HG02759 (cell line): ENCODE measurements at regions not wholly inside any gene's neighbourhood (a gene's known extent, or its start where the extent isn't known, plus 50 kb on each side); places are given as distances from the start of the nearest gene placed in this dataset.

Experiments
- ATAC-seq: cut with Tn5 transposase; IDR thresholded peaks from one replicate; pipeline ENCODE4 v1.9.1; 2021; ENCODE audit warnings: mild to moderate bottlenecking, moderate library complexity; ENCODE audit not compliant: unreplicated experiment

- no peak for ATAC-seq
Observed at GRCh38 chr7:68994841-68995240, 603.4 kb upstream of the AUTS2 start.

GRCh38 chr7:68998136-68998535, 600.1 kb upstream of the AUTS2 start:
- ATAC-seq = no peak

- no peak for ATAC-seq
Observed at GRCh38 chr7:69002416-69002815, 595.9 kb upstream of the AUTS2 start.

- no peak for ATAC-seq
Observed at GRCh38 chr7:69012149-69012548, 586.1 kb upstream of the AUTS2 start.

DNA sequence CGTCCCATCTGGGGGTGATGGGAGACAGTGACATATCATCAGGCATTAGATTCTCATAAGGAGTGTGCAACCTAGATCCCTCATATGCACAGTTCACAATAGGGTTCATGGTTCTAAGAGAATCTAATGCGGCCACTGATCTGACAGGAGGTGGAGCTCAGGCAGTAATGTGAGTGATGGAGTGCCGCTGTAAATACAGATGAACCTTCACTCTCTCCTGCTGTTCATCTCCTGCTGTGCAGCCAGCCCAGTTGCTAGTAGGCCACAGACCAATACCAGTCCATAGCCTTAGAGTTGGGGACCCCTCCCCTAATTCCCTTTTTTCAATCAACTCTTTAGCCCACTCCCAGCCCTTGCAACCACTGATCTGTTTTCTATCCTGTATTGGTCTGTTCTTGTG, 581.1 kb upstream of the AUTS2 start:
- no peak for ATAC-seq

GRCh38 chr7:69018200-69018599, 580.1 kb upstream of the AUTS2 start:
- ATAC-seq = no peak

DNA sequence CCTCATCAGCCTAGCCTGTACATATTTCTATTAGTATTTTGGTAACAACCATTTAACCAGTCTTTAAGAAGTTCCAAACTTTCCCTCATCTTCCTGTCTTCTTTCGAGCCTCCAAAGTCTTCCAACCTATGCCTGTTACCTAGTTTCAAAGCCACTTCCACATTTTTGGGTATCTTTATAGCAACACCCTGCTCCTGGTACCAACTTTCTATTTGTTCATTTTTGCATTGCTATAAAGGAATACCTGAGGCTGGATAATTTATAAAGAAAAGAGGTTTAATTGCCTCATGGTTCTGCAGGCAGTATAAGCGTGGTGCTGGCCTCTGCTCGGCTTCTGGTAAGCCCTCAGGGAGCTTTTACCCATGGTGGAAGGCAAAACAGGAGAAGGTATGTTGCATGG, 578.8 kb upstream of the AUTS2 start:
- ATAC-seq = no peak

DNA sequence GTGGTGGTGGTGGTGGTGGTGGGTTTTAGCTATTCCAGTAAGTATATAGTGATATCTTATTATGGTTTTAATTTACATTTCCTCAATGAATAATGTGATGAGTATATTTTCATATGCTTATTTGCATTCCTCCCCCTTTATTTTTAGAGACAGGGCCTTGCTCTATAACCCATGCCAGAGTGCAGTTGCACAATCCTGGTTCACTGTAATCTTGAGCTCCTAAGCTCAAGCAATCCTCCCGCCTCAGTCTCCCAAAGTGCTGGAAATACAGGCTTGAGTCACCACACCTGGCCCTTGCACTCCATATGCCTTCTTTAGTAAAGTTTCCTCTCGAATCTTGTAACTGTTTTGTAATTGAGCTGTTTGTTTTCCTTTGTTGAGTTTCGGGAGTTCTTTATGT, 577.7 kb upstream of the AUTS2 start:
- no peak for ATAC-seq

DNA sequence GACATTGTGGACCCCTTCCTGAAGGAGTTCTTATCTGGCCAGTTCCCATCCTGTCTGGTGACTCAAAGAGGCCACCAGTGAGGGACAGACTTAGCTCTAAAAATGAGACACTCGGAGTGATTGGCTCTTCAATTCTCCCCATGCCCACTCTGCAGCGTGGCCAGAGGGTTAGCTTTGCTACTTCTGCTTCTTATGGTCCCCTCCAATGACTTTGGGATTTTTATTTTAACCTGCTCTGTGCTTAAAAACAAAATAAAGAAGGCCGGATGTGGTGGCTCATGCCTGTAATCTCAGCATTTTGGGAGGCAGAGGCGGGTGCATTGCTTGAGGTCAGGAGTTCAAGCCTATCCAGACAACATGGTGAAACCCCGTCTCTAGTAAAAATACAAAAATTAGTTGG, 573.0 kb upstream of the AUTS2 start:
- ATAC-seq = no peak

GRCh38 chr7:69032848-69033247, 565.4 kb upstream of the AUTS2 start:
- ATAC-seq = no peak

DNA sequence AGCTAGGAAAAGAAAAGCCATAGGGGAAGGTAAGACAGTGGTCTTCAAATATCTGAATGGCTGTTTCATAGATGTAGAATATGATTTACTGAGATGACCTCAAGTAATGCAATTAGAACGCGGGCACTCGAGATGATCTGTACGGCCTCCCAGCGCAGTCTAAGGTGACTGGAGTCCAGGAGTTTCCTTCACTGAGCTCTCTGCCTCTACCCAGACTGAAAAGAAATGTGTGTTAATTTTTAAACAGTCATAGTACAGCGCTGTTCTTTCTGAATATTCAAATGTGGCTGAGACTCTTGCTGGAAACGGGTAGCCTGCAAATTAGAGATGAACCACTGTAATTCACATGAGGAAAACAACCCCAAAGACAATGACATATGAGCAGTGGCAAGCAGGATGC, 562.4 kb upstream of the AUTS2 start:
- ATAC-seq = no peak

GRCh38 chr7:69036301-69036700, 562.0 kb upstream of the AUTS2 start:
- no peak for ATAC-seq

DNA sequence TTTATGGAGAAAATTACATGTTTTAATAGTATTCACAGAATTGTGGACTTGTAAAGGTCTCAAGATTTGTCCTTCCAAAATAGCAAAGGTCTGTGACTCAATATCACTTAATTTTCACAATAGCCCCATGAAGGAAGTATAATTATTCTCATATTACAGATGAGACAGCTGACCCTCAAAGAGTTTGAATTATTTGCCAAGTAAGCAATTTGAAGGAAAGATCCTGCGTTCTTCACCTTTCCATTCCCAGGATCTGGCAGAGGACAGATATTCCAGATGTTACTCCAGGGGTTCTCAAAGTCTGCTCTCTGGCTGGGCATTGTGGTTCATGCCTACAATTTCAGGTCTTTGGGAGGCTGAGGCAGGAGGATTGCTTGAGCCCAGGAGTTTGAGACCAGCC, 559.4 kb upstream of the AUTS2 start:
- no peak for ATAC-seq

DNA sequence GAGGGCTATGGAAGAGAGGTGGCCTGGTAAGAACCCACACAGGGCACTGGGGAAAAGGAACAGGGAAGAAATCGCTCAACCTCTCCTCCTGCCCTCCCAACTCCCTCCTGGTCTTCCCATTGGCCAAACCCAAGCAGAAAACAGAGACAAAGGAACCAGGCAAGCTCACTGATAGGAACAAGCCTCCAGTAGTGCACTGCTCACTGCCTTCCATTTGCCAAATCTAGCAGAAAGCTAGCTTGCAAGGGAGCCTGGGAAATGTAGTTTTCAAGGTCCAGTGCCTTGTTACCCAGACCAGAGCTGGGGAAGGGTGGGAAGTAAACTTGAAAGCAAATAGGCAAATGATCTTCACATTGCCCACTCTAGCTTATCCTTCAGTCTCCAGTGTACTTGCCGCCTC, 556.1 kb upstream of the AUTS2 start:
- no peak for ATAC-seq

DNA sequence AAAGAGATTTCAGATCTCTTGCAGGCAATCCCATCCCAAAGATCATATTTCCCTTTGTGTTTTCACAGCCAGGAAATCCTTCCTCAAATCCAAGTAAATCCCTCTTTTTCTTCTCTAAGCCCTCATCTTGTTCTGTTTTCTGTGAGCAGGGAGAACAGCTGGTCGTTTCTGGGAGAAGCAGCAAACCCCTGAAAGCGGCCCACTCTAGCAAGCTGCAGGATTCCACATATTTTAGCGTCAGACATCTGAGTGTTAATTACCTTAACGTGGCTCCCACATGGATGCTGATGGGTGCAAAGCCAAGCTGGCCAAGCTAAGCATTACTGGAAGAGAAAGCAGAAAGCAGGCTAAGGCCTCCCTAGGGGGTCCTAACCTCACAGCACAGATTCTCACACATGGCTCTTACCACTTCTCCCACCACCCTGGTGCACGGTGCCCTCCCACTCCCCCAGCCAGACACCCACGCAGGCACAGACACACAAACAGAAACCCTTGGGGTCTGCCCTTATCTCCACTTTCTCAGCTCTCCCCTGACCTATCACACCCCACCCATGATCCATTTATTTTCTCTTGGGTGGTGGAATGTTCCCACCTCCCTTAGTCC, 551.0 kb upstream of the AUTS2 start:
- ATAC-seq = no peak

GRCh38 chr7:69049326-69049725, 548.9 kb upstream of the AUTS2 start:
- ATAC-seq = no peak

DNA sequence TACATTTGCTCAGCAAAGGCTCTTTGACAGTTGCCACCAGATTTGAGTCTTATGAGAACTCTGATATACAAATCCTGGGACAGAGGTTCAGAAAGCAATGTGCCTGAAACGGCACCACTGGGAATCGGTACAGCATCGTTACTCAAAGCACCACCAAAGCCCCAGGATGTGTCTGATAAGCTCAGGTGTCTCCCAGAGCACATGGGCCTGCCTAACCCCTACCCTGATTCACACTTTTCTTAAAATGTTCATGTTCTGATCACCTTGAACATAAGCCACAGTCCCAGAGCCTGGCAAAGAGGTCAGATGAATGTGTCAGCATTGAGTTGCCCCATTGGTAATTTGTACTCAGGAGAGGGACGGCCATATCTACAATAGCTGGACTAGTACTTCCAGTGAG, 545.8 kb upstream of the AUTS2 start:
- ATAC-seq = no peak

- no peak for ATAC-seq
Observed at GRCh38 chr7:69060516-69060915, 537.8 kb upstream of the AUTS2 start.

DNA sequence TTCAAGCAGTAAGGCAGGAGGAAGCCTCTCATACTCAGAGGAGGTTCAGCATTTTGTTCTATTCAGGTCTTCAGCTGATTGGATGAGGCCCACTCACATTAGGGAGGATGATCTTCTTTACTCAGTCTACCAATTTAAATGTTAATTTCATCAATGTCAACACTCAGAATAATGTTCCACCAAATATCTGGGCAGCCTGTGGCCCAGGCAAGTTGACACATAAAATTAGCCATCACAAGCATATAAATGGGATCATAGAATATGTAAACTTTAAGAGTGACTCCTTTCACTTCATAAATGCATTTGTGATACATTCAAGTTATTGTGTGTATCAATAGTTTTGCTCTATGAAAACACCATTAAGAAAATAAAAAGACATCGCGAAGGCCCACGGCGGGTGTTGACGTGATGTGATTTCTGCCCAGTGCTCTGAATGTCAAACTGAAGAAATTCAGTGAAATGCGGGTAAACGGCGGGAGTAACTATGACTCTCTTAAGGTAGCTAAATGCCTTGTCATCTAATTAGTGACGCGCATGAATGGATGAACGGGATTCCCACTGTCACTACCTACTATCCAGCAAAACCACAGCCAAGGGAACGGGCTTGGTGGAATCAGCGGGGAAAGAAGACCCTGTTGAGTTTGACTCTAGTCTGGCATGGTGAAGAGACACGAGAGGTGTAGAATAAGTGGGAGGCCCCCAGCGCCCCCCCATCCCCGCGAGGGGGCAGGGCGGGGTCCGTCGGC, 536.1 kb upstream of the AUTS2 start:
- ATAC-seq = no peak

DNA sequence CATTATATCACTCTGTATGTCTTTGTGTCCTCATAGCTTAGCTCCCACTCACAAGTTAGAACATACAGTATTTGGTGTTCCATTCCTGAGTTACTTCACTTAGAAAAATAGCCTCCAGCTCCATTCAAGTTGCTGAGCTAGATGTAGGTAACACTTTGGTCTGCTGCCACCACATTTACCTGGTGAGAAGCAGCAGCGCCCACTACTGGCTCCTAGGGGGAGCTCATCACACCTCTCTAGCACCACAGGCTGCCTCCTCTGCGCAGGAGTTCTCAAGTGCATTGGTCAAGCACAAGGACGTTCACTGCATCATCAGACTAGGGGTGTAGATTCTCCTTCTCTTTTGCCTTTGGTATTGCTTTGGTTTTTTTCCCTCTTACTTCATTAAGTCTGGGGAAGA, 530.9 kb upstream of the AUTS2 start:
- no peak for ATAC-seq

- ATAC-seq = no peak
Observed at GRCh38 chr7:69070476-69070875, 527.8 kb upstream of the AUTS2 start.

DNA sequence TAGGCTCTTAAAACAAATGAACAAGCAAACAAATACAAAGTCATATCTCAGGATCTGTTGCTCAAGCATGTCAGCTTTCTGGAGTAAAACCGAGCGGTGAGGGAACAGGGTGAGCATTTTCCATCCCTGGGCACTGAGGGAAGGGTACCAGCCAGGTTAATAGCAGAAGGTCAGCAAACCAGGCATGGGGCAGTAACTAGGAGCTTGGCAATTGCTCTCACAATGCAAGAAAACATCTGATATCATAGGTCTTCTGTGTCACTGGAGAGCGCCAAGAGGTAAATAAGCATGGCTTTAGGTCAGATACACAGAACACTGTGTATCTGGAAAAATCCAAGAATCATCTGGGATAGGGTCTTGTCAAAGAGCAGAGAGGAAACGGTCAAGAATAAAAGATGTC, 521.7 kb upstream of the AUTS2 start:
- ATAC-seq = no peak
